CD4-positive, alpha-beta T cell (primary cell): ENCODE measurements at regions not wholly inside any gene's neighbourhood (a gene's known extent, or its start where the extent isn't known, plus 50 kb on each side); places are given as distances from the start of the nearest gene placed in this dataset.

ENCODE experiments used
- ATAC-seq: fragments of 200-7000 bp; cut with Tn5 transposase; one replicate; pipeline ENCODE4 v1.10.0; 2022; ENCODE audit warnings: mild to moderate bottlenecking; ENCODE audit not compliant: poor library complexity
- CTCF ChIA-PET: fragments of 350-600 bp; sonication (Branson Sonifier 250); formaldehyde crosslinking; loops from one replicate; lab custom pipeline; 2021; ENCODE audit warnings: antibody characterized with exemption, inconsistent platforms; lab: Charles Lee
- POLR2A ChIA-PET: fragments of 350-600 bp; sonication (Branson Sonifier 250); formaldehyde crosslinking; loops from one replicate; lab custom pipeline; 2021; ENCODE audit warnings: antibody characterized with exemption, inconsistent platforms; lab: Charles Lee
- DNase-seq, 14 experiments: peaks; one replicate each; pipeline ENCODE4 v3.0.0-alpha.2; 2013 to 2020; ENCODE audit warnings: mixed read lengths in 2 of 14
- H3K27ac ChIP-seq, 2 donors: one replicate each; pipeline versions ENCODE4 v1.5.1 to v1.7.0; 2013; ENCODE audit warnings: low read length in 2 of 2, low read depth in 1 of 2, mild to moderate bottlenecking in 1 of 2
- H3K27me3 ChIP-seq, 2 experiments: 1 replicate in 1 of 2; 2 replicates in 1 of 2; pipeline versions ENCODE4 v1.6.1 to v1.7.0; 2013; ENCODE audit warnings: low read length in 2 of 2, control low read depth in 1 of 2, mild to moderate bottlenecking in 1 of 2, moderate library complexity in 1 of 2; ENCODE audit not compliant: insufficient read depth in 2 of 2, control insufficient read depth in 1 of 2
- H3K36me3 ChIP-seq: one replicate; pipeline ENCODE4 v1.6.1; 2013; ENCODE audit warnings: low read length, control low read depth; ENCODE audit not compliant: insufficient read depth
- H3K4me1 ChIP-seq: one replicate; pipeline ENCODE4 v1.6.1; 2013; ENCODE audit warnings: low read length, control low read depth; ENCODE audit not compliant: insufficient read depth
- H3K4me3 ChIP-seq: one replicate; pipeline ENCODE4 v1.5.1; 2013; ENCODE audit warnings: mild to moderate bottlenecking, low read length, moderate library complexity
- H3K9me3 ChIP-seq, 2 experiments: 1 replicate in 1 of 2; 2 replicates in 1 of 2; pipeline versions ENCODE4 v1.6.1 to v1.7.0; 2013; ENCODE audit warnings: low read length in 2 of 2, mild to moderate bottlenecking in 2 of 2, control low read depth in 1 of 2, moderate library complexity in 1 of 2; ENCODE audit not compliant: control insufficient read depth in 1 of 2, insufficient read depth in 1 of 2
- H3K27ac Mint-ChIP-seq: one replicate; pipeline ENCODE4 v1.8.0; 2020; ENCODE audit warnings: mixed read lengths
- H3K27me3 Mint-ChIP-seq: one replicate; pipeline ENCODE4 v1.8.0; 2021; ENCODE audit warnings: mixed read lengths
- H3K36me3 Mint-ChIP-seq: one replicate; pipeline ENCODE4 v1.8.0; 2021; ENCODE audit warnings: low read depth, mixed read lengths
- H3K4me1 Mint-ChIP-seq: one replicate; pipeline ENCODE4 v1.8.0; 2021; ENCODE audit warnings: low read depth, mixed read lengths
- H3K4me3 Mint-ChIP-seq: one replicate; pipeline ENCODE4 v1.8.0; 2020; ENCODE audit warnings: mild to moderate bottlenecking, mixed read lengths
- H3K9me3 Mint-ChIP-seq: one replicate; pipeline ENCODE4 v1.8.0; 2020; ENCODE audit warnings: mixed read lengths
- CTCF ChIP-seq: fragments of 200-600 bp; IDR thresholded peaks from one replicate; pipeline ENCODE4 v1.8.0; 2022; ENCODE audit warnings: antibody characterized with exemption, mild to moderate bottlenecking
- intact Hi-C, 2 experiments: fragments of 100-400 bp; cut with DNase I in 1 of 2; cut with micrococcal nuclease in 1 of 2; formaldehyde crosslinking; loops; one replicate each; pipeline versions ENCODE4 v1.15.1 to v1.9.0; 2023 to 2025; cut with DNase I, micrococcal nuclease

GRCh38 chr3:56931836-56932235 is 128.6 kb upstream of the SPATA12 start:
- no peak for ATAC-seq
- ChIA-PET POLR2A (no interaction called here), CTCF (no interaction called here)
- Histone ChIP-seq H3K36me3 (no peaks in the 10 kb centered on the region), H3K4me1 (peaks cover 29% of the 10 kb centered on the region), H3K9me3 (peaks cover 4 to 7% of the 10 kb centered on the region in 2 experiments), H3K27me3 (no peaks in the 10 kb centered on the region), H3K4me3 (no peak overlapping the region), H3K27ac (no peak overlapping the region)
- no peak for TF ChIP-seq CTCF
- no peaks in the 10 kb centered on the region for H3K36me3 Mint-ChIP-seq
- intact Hi-C loops: loop anchor here in 1 of 2 experiments (5.0 kb wide), 1 partner anchor 55 kb away; no protein-coding TSS in a partner anchor
- H3K4me3 Mint-ChIP-seq: no peak overlapping the region
- no peaks in the 10 kb centered on the region for H3K27me3 Mint-ChIP-seq
- H3K27ac Mint-ChIP-seq: no peak overlapping the region
- peaks cover 44% of the 10 kb centered on the region for H3K4me1 Mint-ChIP-seq
- H3K9me3 Mint-ChIP-seq: peaks cover 5% of the 10 kb centered on the region
- DNase-seq: no peak

GRCh38 chr3:56930706-56931105 is 129.0 kb upstream of the ARHGEF3 start:
- POLR2A ChIA-PET: no interaction called here
- CTCF ChIA-PET: no interaction called here
- Mint-ChIP-seq H3K9me3 (peaks cover 5% of the 10 kb centered on the region), H3K27me3 (no peaks in the 10 kb centered on the region), H3K4me3 (peak overlapping the region; percentile 20), H3K4me1 (peaks cover 55% of the 10 kb centered on the region), H3K36me3 (no peaks in the 10 kb centered on the region), H3K27ac (peak overlapping the region; percentile 0)
- no peak for TF ChIP-seq CTCF
- DNase-seq (peak in 1 of 14 experiments; percentile 32), ATAC-seq (peak; percentile 12)
- Histone ChIP-seq H3K27ac (no peak overlapping the region), H3K4me1 (peaks cover 40% of the 10 kb centered on the region), H3K36me3 (no peaks in the 10 kb centered on the region), H3K27me3 (no peaks in the 10 kb centered on the region), H3K9me3 (peaks cover 4 to 7% of the 10 kb centered on the region in 2 experiments), H3K4me3 (no peak overlapping the region)
- intact Hi-C loops: loop anchor here in 1 of 2 experiments (5.0 kb wide), 1 partner anchor 57 kb away; no protein-coding TSS in a partner anchor

- H3K9me3 Mint-ChIP-seq: peaks cover 5% of the 10 kb centered on the region
- H3K27me3 ChIP-seq: no peaks in the 10 kb centered on the region
- no peaks in the 10 kb centered on the region for H3K36me3 ChIP-seq
- no peaks in the 10 kb centered on the region for H3K36me3 Mint-ChIP-seq
- H3K4me1 Mint-ChIP-seq: peaks cover 58% of the 10 kb centered on the region
- TF ChIP-seq CTCF: no peak
- peaks cover 4 to 7% of the 10 kb centered on the region in 2 experiments for H3K9me3 ChIP-seq
- intact Hi-C loops: loop anchor here in 1 of 2 experiments (5.0 kb wide), 1 partner anchor 57 kb away; no protein-coding TSS in a partner anchor
- POLR2A ChIA-PET: interaction anchor here (0.7 to 5.3 kb wide), 2 partner anchors 14 to 66 kb away, joined by 3 to 46 read pairs; no protein-coding TSS in a partner anchor
- no peak for ATAC-seq
- H3K27me3 Mint-ChIP-seq: no peaks in the 10 kb centered on the region
- no peak overlapping the region for H3K27ac ChIP-seq
- H3K4me3 Mint-ChIP-seq: no peak overlapping the region
- CTCF ChIA-PET: no interaction called here
- H3K4me1 ChIP-seq: peaks cover 47% of the 10 kb centered on the region
- no peak for DNase-seq
- H3K27ac Mint-ChIP-seq: peak overlapping the region; percentile 0
- no peak overlapping the region for H3K4me3 ChIP-seq
Observed at GRCh38 chr3:56929809-56930615, 128.3 kb upstream of the ARHGEF3 start.
